SU-DHL-6 (cell line): ENCODE measurements at regions not wholly inside any gene's neighbourhood (a gene's known extent, or its start where the extent isn't known, plus 50 kb on each side); places are given as distances from the start of the nearest gene placed in this dataset.

Source experiments
- H2AFZ ChIP-seq: fragments of 200-600 bp; sonication (generic); 2 replicates; pipeline ENCODE4 v1.6.1; 2014; ENCODE audit warnings: low read depth, mild to moderate bottlenecking, moderate library complexity, mixed read lengths, antibody characterized with exemption, low read length; ENCODE audit not compliant: severe bottlenecking
- H3F3A ChIP-seq: fragments of 200-600 bp; shearing (Covaris generic); 2 replicates; pipeline ENCODE4 v1.6.0; 2016; ENCODE audit warnings: antibody characterized with exemption, mild to moderate bottlenecking; ENCODE audit not compliant: insufficient read depth
- H3K27ac ChIP-seq: fragments of 200-600 bp; sonication (generic); 2 replicates; pipeline ENCODE4 v1.5.1; 2016; ENCODE audit warnings: low read depth, mild to moderate bottlenecking, low read length, moderate library complexity, mixed read lengths
- H3K27me3 ChIP-seq: fragments of 200-600 bp; sonication (generic), shearing (Covaris generic); 2 replicates; pipeline ENCODE4 v1.6.0; 2014; ENCODE audit warnings: mild to moderate bottlenecking, low read length
- H3K36me3 ChIP-seq: fragments of 200-600 bp; sonication (generic); 2 replicates; pipeline ENCODE4 v1.6.1; 2014; ENCODE audit warnings: mild to moderate bottlenecking, low read length, mixed read lengths
- H3K4me2 ChIP-seq: fragments of 300-600, 200-600 bp; shearing (Covaris generic), sonication (generic); 2 replicates; pipeline ENCODE4 v1.6.0; 2014; ENCODE audit warnings: low read length, low read depth, mild to moderate bottlenecking; ENCODE audit not compliant: poor library complexity, severe bottlenecking
- H3K4me3 ChIP-seq: fragments of 200-600 bp; sonication (generic); 2 replicates; pipeline ENCODE4 v1.5.1; 2014; ENCODE audit warnings: antibody characterized with exemption, low read length, mild to moderate bottlenecking, mixed read lengths; ENCODE audit not compliant: insufficient read depth, poor library complexity, severe bottlenecking
- H3K79me2 ChIP-seq: fragments of 200-600 bp; sonication (generic); 2 replicates; pipeline ENCODE4 v1.6.1; 2014; ENCODE audit warnings: mild to moderate bottlenecking, low read length, moderate library complexity; ENCODE audit not compliant: insufficient read depth
- H3K9ac ChIP-seq: fragments of 200-600 bp; sonication (generic); 2 replicates; pipeline ENCODE4 v1.7.0; 2014; ENCODE audit warnings: mild to moderate bottlenecking, low read length
- H3K9me2 ChIP-seq: fragments of 200-600 bp; sonication (generic); replicated peaks from 2 replicates; pipeline ENCODE4 v1.6.1; 2014; ENCODE audit warnings: low read length; ENCODE audit not compliant: insufficient read depth
- H3K9me3 ChIP-seq: fragments of 200-600 bp; sonication (generic); 2 replicates; pipeline ENCODE4 v1.6.1; 2014; ENCODE audit warnings: low read length, mixed read lengths; ENCODE audit not compliant: insufficient read depth
- H4K20me1 ChIP-seq: fragments of 200-600 bp; sonication (generic); 2 replicates; pipeline ENCODE4 v1.6.1; 2014; ENCODE audit warnings: low read depth, mild to moderate bottlenecking, antibody characterized with exemption, low read length, moderate library complexity, mixed read lengths
- EZH2phosphoT487 ChIP-seq: fragments of 200-600 bp; sonication (generic), shearing (Covaris generic); conservative IDR thresholded peaks from 2 replicates; pipeline ENCODE4 v1.6.1; 2018; ENCODE audit warnings: mild to moderate bottlenecking, antibody characterized with exemption, low read length, moderate library complexity, mixed read lengths
- TF ChIP-seq, protein P1 (sequence below): fragments of 200-600 bp; sonication (generic); IDR thresholded peaks from one replicate; pipeline ENCODE4 v1.5.1; 2017; ENCODE audit warnings: antibody characterized with exemption, mild to moderate bottlenecking, low read length, moderate library complexity; ENCODE audit not compliant: insufficient read depth, poor library complexity, severe bottlenecking

DNA sequence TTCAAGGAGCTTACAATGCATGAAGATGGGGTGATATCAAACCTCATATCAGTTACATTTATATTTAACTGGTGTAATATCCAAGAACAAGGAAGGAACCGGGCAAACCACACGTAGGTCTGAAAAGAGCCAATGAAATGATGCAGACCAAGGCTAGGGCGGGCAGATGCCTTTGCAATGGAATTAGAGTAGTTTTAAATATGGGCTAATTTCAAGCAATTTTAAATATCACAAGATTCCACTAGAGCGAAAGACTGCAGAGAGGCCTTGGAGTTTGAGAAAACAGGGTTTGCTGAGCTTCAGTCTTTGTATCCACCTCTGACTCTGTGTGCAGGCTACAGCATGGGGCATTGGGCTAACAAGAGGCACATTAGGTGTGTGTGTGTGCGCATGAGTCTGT, 53.9 kb upstream of the ZNF536 start:
- H3K36me3 ChIP-seq = no peaks in the 10 kb centered on the region
- H2AFZ ChIP-seq = no peak overlapping the region
- no peaks in the 10 kb centered on the region for H4K20me1 ChIP-seq
- H3K27ac ChIP-seq = no peak overlapping the region
- TF ChIP-seq, protein P1, sequence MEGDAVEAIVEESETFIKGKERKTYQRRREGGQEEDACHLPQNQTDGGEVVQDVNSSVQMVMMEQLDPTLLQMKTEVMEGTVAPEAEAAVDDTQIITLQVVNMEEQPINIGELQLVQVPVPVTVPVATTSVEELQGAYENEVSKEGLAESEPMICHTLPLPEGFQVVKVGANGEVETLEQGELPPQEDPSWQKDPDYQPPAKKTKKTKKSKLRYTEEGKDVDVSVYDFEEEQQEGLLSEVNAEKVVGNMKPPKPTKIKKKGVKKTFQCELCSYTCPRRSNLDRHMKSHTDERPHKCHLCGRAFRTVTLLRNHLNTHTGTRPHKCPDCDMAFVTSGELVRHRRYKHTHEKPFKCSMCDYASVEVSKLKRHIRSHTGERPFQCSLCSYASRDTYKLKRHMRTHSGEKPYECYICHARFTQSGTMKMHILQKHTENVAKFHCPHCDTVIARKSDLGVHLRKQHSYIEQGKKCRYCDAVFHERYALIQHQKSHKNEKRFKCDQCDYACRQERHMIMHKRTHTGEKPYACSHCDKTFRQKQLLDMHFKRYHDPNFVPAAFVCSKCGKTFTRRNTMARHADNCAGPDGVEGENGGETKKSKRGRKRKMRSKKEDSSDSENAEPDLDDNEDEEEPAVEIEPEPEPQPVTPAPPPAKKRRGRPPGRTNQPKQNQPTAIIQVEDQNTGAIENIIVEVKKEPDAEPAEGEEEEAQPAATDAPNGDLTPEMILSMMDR = no peak
- no peak for TF ChIP-seq EZH2phosphoT487
- H3K79me2 ChIP-seq = no peaks in the 10 kb centered on the region
- H3K9me2 ChIP-seq = no peaks in the 10 kb centered on the region
- H3K9ac ChIP-seq = no peak overlapping the region
- no peaks in the 10 kb centered on the region for H3F3A ChIP-seq
- H3K4me2 ChIP-seq = no peak overlapping the region
- no peak overlapping the region for H3K4me3 ChIP-seq
- H3K27me3 ChIP-seq = no peaks in the 10 kb centered on the region
- H3K9me3 ChIP-seq = no peaks in the 10 kb centered on the region

DNA sequence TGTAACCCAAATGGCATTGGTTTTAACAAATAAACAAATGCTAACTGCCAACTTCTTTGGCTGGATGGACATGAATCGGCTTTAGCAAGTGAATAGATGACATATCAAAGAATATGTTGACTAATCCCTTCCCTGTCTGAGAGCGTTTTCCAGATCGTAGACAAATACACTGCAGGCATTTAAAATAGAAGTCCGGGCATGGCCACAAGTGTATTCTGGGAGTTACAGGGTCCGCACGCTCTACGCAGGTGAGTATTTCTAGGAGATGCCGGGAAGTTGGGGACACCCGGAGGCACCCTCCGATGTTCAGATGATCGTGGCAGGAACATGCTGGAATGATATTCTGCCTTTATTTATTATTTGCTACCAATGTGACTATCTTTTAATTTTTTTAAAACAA, 53.2 kb upstream of the ZNF536 start:
- Histone ChIP-seq H3K27ac (no peak overlapping the region), H3K36me3 (no peaks in the 10 kb centered on the region), H3K79me2 (no peaks in the 10 kb centered on the region), H3K4me3 (no peak overlapping the region), H3K9ac (no peak overlapping the region), H3K9me3 (no peaks in the 10 kb centered on the region), H4K20me1 (no peaks in the 10 kb centered on the region), H3K9me2 (no peaks in the 10 kb centered on the region), H3K27me3 (no peaks in the 10 kb centered on the region), H3F3A (no peaks in the 10 kb centered on the region), H3K4me2 (no peak overlapping the region), H2AFZ (no peak overlapping the region)
- TF ChIP-seq EZH2phosphoT487 = no peak
- TF ChIP-seq, protein P1 = no peak

DNA sequence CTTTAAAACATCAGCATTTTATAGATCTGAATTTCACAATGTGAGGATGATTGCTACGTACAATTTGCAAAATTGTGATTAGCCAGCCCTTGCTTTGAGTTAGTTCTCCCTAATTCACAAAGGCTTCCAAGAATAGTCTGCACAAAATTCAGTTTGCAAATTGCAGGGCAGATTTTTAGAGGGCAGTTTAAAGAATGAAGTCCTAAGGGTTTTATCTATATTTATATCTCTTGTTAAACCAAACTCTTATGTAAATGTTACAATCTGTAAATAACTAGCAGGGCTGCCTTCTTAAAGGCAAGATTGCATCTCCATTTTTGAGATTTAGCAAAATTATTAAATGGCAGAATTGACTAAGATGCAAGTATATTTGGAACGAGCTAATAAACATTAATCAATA, 52.8 kb upstream of the ZNF536 start:
- Histone ChIP-seq H3K4me3 (no peak overlapping the region), H3K36me3 (no peaks in the 10 kb centered on the region), H3K79me2 (no peaks in the 10 kb centered on the region), H3K9ac (no peak overlapping the region), H3K27ac (no peak overlapping the region), H4K20me1 (no peaks in the 10 kb centered on the region), H2AFZ (no peak overlapping the region), H3F3A (no peaks in the 10 kb centered on the region), H3K9me3 (no peaks in the 10 kb centered on the region), H3K9me2 (no peaks in the 10 kb centered on the region), H3K4me2 (no peak overlapping the region), H3K27me3 (no peaks in the 10 kb centered on the region)
- no peak for TF ChIP-seq EZH2phosphoT487
- TF ChIP-seq, protein P1 = no peak

DNA sequence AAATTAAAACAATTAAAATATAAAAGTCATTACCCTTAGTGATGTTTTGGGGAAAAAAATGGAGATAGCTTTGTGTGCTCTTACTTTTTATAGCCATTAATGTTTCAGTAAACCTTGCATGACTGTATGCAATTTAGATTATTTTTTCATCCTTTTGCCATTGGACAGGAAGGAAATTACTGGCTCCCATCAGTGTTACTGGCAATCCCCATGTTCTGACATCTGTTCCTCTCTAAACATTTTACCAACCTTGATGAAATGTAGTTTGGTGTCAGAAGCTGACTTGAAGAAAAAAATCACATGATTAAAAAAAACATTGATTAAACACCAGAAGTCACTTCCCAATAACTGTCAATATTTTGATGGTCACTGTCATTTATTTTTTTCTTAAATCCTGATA, 52.3 kb upstream of the ZNF536 start:
- Histone ChIP-seq H4K20me1 (no peaks in the 10 kb centered on the region), H3K4me3 (no peak overlapping the region), H3K27me3 (no peaks in the 10 kb centered on the region), H2AFZ (no peak overlapping the region), H3K27ac (no peak overlapping the region), H3K4me2 (no peak overlapping the region), H3K9ac (no peak overlapping the region), H3K79me2 (no peaks in the 10 kb centered on the region), H3K9me3 (no peaks in the 10 kb centered on the region), H3F3A (no peaks in the 10 kb centered on the region), H3K9me2 (no peaks in the 10 kb centered on the region), H3K36me3 (no peaks in the 10 kb centered on the region)
- TF ChIP-seq, protein P1 = no peak
- TF ChIP-seq EZH2phosphoT487 = no peak
